GM23338 (cell line): ENCODE measurements at regions not wholly inside any gene's neighbourhood (a gene's known extent, or its start where the extent isn't known, plus 50 kb on each side); places are given as distances from the start of the nearest gene placed in this dataset.

Source experiments
- ATAC-seq: fragments of 200-7000 bp; cut with Tn5 transposase; 3 replicates; pipeline ENCODE4 v1.9.1; 2020
- DNase-seq: peaks from one replicate; pipeline ENCODE4 v3.0.0-alpha.2; 2015; ENCODE audit warnings: low spot score
- H2AFZ ChIP-seq: fragments of 200-600 bp; sonication (generic); 2 replicates; pipeline ENCODE4 v1.8.0; 2016; ENCODE audit warnings: antibody characterized with exemption, mild to moderate bottlenecking, moderate library complexity
- H3F3A ChIP-seq: fragments of 200-600 bp; sonication (generic); replicated peaks from 2 replicates; pipeline ENCODE4 v1.8.0; 2017; ENCODE audit warnings: antibody characterized with exemption, mixed run types, low read depth
- H3K27ac ChIP-seq: fragments of 200-600 bp; sonication (generic); 2 replicates; pipeline ENCODE4 v1.6.1; 2016; ENCODE audit warnings: low read depth
- H3K27me3 ChIP-seq: fragments of 200-600 bp; sonication (generic); 2 replicates; pipeline ENCODE4 v1.8.0; 2016; ENCODE audit warnings: mild to moderate bottlenecking, mixed run types, moderate library complexity; ENCODE audit not compliant: insufficient read depth
- H3K36me3 ChIP-seq: fragments of 200-600 bp; sonication (generic); 2 replicates; pipeline ENCODE4 v1.8.0; 2016; ENCODE audit warnings: mild to moderate bottlenecking; ENCODE audit not compliant: insufficient read depth
- H3K4me1 ChIP-seq: fragments of 200-600 bp; sonication (generic); 2 replicates; pipeline ENCODE4 v1.8.0; 2016; ENCODE audit warnings: mild to moderate bottlenecking, moderate library complexity; ENCODE audit not compliant: insufficient read depth
- H3K4me2 ChIP-seq: fragments of 200-600 bp; sonication (generic); 2 replicates; pipeline ENCODE4 v1.7.1; 2017; ENCODE audit warnings: mixed run types
- H3K4me3 ChIP-seq: fragments of 200-600 bp; sonication (generic); 2 replicates; pipeline ENCODE4 v1.6.1; 2016; ENCODE audit warnings: mixed run types
- H3K79me2 ChIP-seq: fragments of 200-600 bp; sonication (generic); replicated peaks from 2 replicates; pipeline ENCODE4 v1.8.0; 2017; ENCODE audit warnings: mild to moderate bottlenecking; ENCODE audit not compliant: insufficient read depth
- H3K9me2 ChIP-seq: fragments of 200-600 bp; sonication (generic); 2 replicates; pipeline ENCODE4 v1.8.0; 2017; ENCODE audit not compliant: insufficient read depth
- H4K20me1 ChIP-seq: fragments of 200-600 bp; sonication (generic); replicated peaks from 2 replicates; pipeline ENCODE4 v1.8.0; 2017; ENCODE audit warnings: mild to moderate bottlenecking; ENCODE audit not compliant: insufficient read depth
- H3K27ac Mint-ChIP-seq: 2 replicates; pipeline ENCODE4 v1.8.0; 2020; ENCODE audit warnings: inconsistent platforms, mild to moderate bottlenecking, moderate library complexity, mixed read lengths
- H3K27me3 Mint-ChIP-seq: 3 replicates; pipeline ENCODE4 v1.8.0; 2022; ENCODE audit warnings: low read depth, mild to moderate bottlenecking, moderate library complexity, mixed read lengths, inconsistent platforms; ENCODE audit not compliant: insufficient read depth, poor library complexity
- H3K36me3 Mint-ChIP-seq: 3 replicates; pipeline ENCODE4 v1.8.0; 2021; ENCODE audit warnings: low read depth, mild to moderate bottlenecking, inconsistent platforms, moderate library complexity, mixed read lengths
- H3K4me1 Mint-ChIP-seq: 3 replicates; pipeline ENCODE4 v1.8.0; 2020; ENCODE audit warnings: mild to moderate bottlenecking, inconsistent platforms, mixed read lengths
- H3K4me3 Mint-ChIP-seq: 3 replicates; pipeline ENCODE4 v1.8.0; 2021; ENCODE audit warnings: moderate library complexity, mild to moderate bottlenecking, inconsistent platforms, mixed read lengths
- H3K9me3 Mint-ChIP-seq: 3 replicates; pipeline ENCODE4 v1.8.0; 2020; ENCODE audit warnings: moderate library complexity, mild to moderate bottlenecking, inconsistent platforms, mixed read lengths
- CREB1 ChIP-seq: fragments of 250-450 bp; sonication (Bioruptor Pico); IDR thresholded peaks from 2 replicates; pipeline ENCODE4 v1.5.0; 2020; ENCODE audit warnings: low read depth, mild to moderate bottlenecking, moderate library complexity
- CTCF ChIP-seq, 2 experiments: fragments of 200-600 bp in 1 of 2; sonication (generic) in 1 of 2; conservative IDR thresholded peaks; 2 replicates each; pipeline versions ENCODE4 v1.5.1 to v1.6.1; 2016 to 2017; ENCODE audit warnings: antibody characterized with exemption in 2 of 2, low read depth in 2 of 2, mild to moderate bottlenecking in 2 of 2, moderate library complexity in 1 of 2
- ETS1 ChIP-seq: IDR thresholded peaks from 2 replicates; pipeline ENCODE4 v1.6.1; 2016; ENCODE audit warnings: antibody characterized with exemption
- EZH2 ChIP-seq: fragments of 200-600 bp; sonication (generic); IDR thresholded peaks from one replicate; pipeline ENCODE4 v1.8.0; 2017; ENCODE audit warnings: antibody characterized with exemption, mild to moderate bottlenecking, low read depth; ENCODE audit not compliant: unreplicated experiment
- EZH2phosphoT487 ChIP-seq: fragments of 200-600 bp; sonication (generic); IDR thresholded peaks from one replicate; pipeline ENCODE4 v1.8.1; 2018; ENCODE audit warnings: antibody characterized with exemption; ENCODE audit not compliant: unreplicated experiment
- JUNB ChIP-seq: IDR thresholded peaks from one replicate; pipeline ENCODE4 v1.6.1; 2016; ENCODE audit warnings: antibody characterized with exemption; ENCODE audit not compliant: unreplicated experiment
- NANOG ChIP-seq: IDR thresholded peaks from 2 replicates; pipeline ENCODE4 v1.6.1; 2016; ENCODE audit warnings: antibody characterized with exemption, borderline replicate concordance
- POLR2AphosphoS5 ChIP-seq: IDR thresholded peaks from 2 replicates; pipeline ENCODE4 v1.6.1; 2016; ENCODE audit warnings: antibody characterized with exemption, low read depth
- REST ChIP-seq: IDR thresholded peaks from one replicate; pipeline ENCODE4 v1.6.1; 2018; ENCODE audit warnings: antibody characterized with exemption; ENCODE audit not compliant: unreplicated experiment
- STAT1 ChIP-seq: IDR thresholded peaks from one replicate; pipeline ENCODE4 v1.6.1; 2016; ENCODE audit warnings: antibody characterized with exemption; ENCODE audit not compliant: unreplicated experiment
- ZNF114 ChIP-seq: fragments of 250-450 bp; sonication (Bioruptor Pico); IDR thresholded peaks from 2 replicates; pipeline ENCODE4 v1.5.0; 2020; ENCODE audit warnings: mild to moderate bottlenecking, moderate library complexity
- ZNF331 ChIP-seq: fragments of 250-450 bp; sonication (Bioruptor Pico); IDR thresholded peaks from 2 replicates; pipeline ENCODE4 v1.5.0; 2020; ENCODE audit warnings: low read depth, mild to moderate bottlenecking, moderate library complexity

GRCh38 chr6:166852451-166852975, 103.8 kb downstream of the RNASET2 start:
- Mint-ChIP-seq H3K27ac (peak overlapping the region; percentile 50; the same call in 1 of the 2 replicates), H3K36me3 (no peaks in the 10 kb centered on the region; the same call in 2 of the 3 replicates), H3K4me1 (no peaks in the 10 kb centered on the region; the same call in 2 of the 3 replicates), H3K9me3 (no peaks in the 10 kb centered on the region), H3K27me3 (no peaks in the 10 kb centered on the region), H3K4me3 (no peak overlapping the region)
- Histone ChIP-seq H3K36me3 (no peaks in the 10 kb centered on the region; the same call in 1 of the 2 replicates), H4K20me1 (no peaks in the 10 kb centered on the region; the same call in 1 of the 2 replicates), H3K4me1 (no peaks in the 10 kb centered on the region; the same call in 1 of the 2 replicates), H3K27ac (no peak overlapping the region), H3K27me3 (no peaks in the 10 kb centered on the region), H3K4me3 (no peak overlapping the region), H3K79me2 (no peaks in the 10 kb centered on the region), H3K9me2 (no peaks in the 10 kb centered on the region), H2AFZ (no peak overlapping the region), H3K4me2 (no peak overlapping the region), H3F3A (no peaks in the 10 kb centered on the region)
- TF ChIP-seq NANOG (no peak), ETS1 (no peak), CTCF (conservative IDR thresholded peaks at IDR 0.05; ENCODE audit: low read depth in 2 of 2) (peak; percentile 13 to 21; a peak in 1 of 4 replicates)
- DNase-seq (no peak), ATAC-seq (peak; percentile 36; the same call in 1 of the 3 replicates)

GRCh38 chr6:166851911-166852310, 104.4 kb downstream of the RNASET2 start:
- no peaks in the 10 kb centered on the region; the same call in 1 of the 2 replicates for H3K4me1 ChIP-seq
- ATAC-seq (no peak), DNase-seq (no peak)
- Mint-ChIP-seq H3K9me3 (no peaks in the 10 kb centered on the region), H3K36me3 (no peaks in the 10 kb centered on the region), H3K27ac (no peak overlapping the region), H3K4me1 (no peaks in the 10 kb centered on the region; the same call in 2 of the 3 replicates), H3K27me3 (no peaks in the 10 kb centered on the region), H3K4me3 (no peak overlapping the region)
- H3K4me2 ChIP-seq = no peak overlapping the region
- H3K9me2 ChIP-seq = no peaks in the 10 kb centered on the region
- no peak overlapping the region for H2AFZ ChIP-seq
- no peaks in the 10 kb centered on the region for H3K27me3 ChIP-seq
- no peak overlapping the region for H3K4me3 ChIP-seq
- H3K79me2 ChIP-seq = 0 out of 2 replicates have a peak, but pooled peaks cover under 1% of the 10 kb centered on the region
- no peak overlapping the region for H3K27ac ChIP-seq
- H4K20me1 ChIP-seq = no peaks in the 10 kb centered on the region; the same call in 1 of the 2 replicates
- no peaks in the 10 kb centered on the region for H3F3A ChIP-seq
- H3K36me3 ChIP-seq = no peaks in the 10 kb centered on the region; the same call in 1 of the 2 replicates
- TF ChIP-seq CREB1 (CRISPR knock-in tag) (no peak), EZH2phosphoT487 (no peak), JUNB (no peak), REST (no peak), STAT1 (no peak), CTCF (conservative IDR thresholded peaks at IDR 0.05; ENCODE audit: low read depth in 2 of 2) (no peak), ETS1 (no peak), ZNF331 (CRISPR knock-in tag) (no peak), EZH2 (no peak), ZNF114 (CRISPR knock-in tag) (no peak), NANOG (no peak), POLR2AphosphoS5 (no peak)
